HG03196 (cell line): ENCODE measurements at regions not wholly inside any gene's neighbourhood (a gene's known extent, or its start where the extent isn't known, plus 50 kb on each side); places are given as distances from the start of the nearest gene placed in this dataset.

ENCODE experiments used
- ATAC-seq: cut with Tn5 transposase; IDR thresholded peaks from one replicate; pipeline ENCODE4 v1.9.1; 2021; ENCODE audit not compliant: unreplicated experiment

- no peak for ATAC-seq
These were observed 114.3 kb upstream of the CPEB2 start for GRCh38 chr4:14887842-14888433.

- no peak for ATAC-seq
These were observed 113.3 kb upstream of the CPEB2 start for GRCh38 chr4:14888790-14889572.

GRCh38 chr4:14892563-14892962 lies 109.7 kb upstream of the CPEB2 start:
- no peak for ATAC-seq

- ATAC-seq: no peak
These were observed 108.6 kb upstream of the CPEB2 start for GRCh38 chr4:14893713-14894112.

- no peak for ATAC-seq
These were observed 107.6 kb upstream of the CPEB2 start for GRCh38 chr4:14894392-14895292.

GRCh38 chr4:14896656-14897175 lies 105.6 kb upstream of the CPEB2 start:
- no peak for ATAC-seq

- no peak for ATAC-seq
These were observed 105.1 kb upstream of the CPEB2 start for GRCh38 chr4:14897217-14897616.

GRCh38 chr4:14898989-14899388 lies 103.3 kb upstream of the CPEB2 start:
- ATAC-seq: no peak

- no peak for ATAC-seq
These were observed 99.9 kb upstream of the CPEB2 start for GRCh38 chr4:14902342-14902741.

GRCh38 chr4:14903321-14903720 lies 99.0 kb upstream of the CPEB2 start:
- no peak for ATAC-seq

- no peak for ATAC-seq
These were observed 95.5 kb upstream of the CPEB2 start for GRCh38 chr4:14906805-14907204.

GRCh38 chr4:14908635-14909034 lies 93.6 kb upstream of the CPEB2 start:
- no peak for ATAC-seq

GRCh38 chr4:14910411-14910810 lies 91.9 kb upstream of the CPEB2 start:
- ATAC-seq: no peak

- ATAC-seq: no peak
These were observed 89.9 kb upstream of the CPEB2 start for GRCh38 chr4:14912426-14912825.

GRCh38 chr4:14915018-14915417 lies 87.3 kb upstream of the CPEB2 start:
- no peak for ATAC-seq

- no peak for ATAC-seq
These were observed 85.6 kb upstream of the CPEB2 start for GRCh38 chr4:14916554-14917297.

- ATAC-seq: no peak
These were observed 85.0 kb upstream of the CPEB2 start for GRCh38 chr4:14917298-14917633.

GRCh38 chr4:14918336-14918735 lies 83.9 kb upstream of the CPEB2 start:
- no peak for ATAC-seq

GRCh38 chr4:14919785-14920184 lies 82.5 kb upstream of the CPEB2 start:
- no peak for ATAC-seq

- no peak for ATAC-seq
These were observed 82.0 kb upstream of the CPEB2 start for GRCh38 chr4:14920237-14920636.

- no peak for ATAC-seq
These were observed 81.4 kb upstream of the CPEB2 start for GRCh38 chr4:14920759-14921320.
